PC-3 (cell line): ENCODE measurements at regions not wholly inside any gene's neighbourhood (a gene's known extent, or its start where the extent isn't known, plus 50 kb on each side); places are given as distances from the start of the nearest gene placed in this dataset.

Experiments
- ATAC-seq: fragments of 200-7000 bp; cut with Tn5 transposase; 2 replicates; pipeline ENCODE4 v1.9.1; 2020; ENCODE audit warnings: mild to moderate bottlenecking, moderate library complexity
- BruUV-seq: library from RNA; stranded (reverse); fragments of 400-500 nt; replicated peaks from 2 replicates; lab custom pipeline; 2021; lab: Mats Ljungman, UMichigan
- CTCF ChIA-PET: fragments of 300-600 bp; sonication (Branson Sonifier 250); formaldehyde crosslinking; loops from one replicate; lab custom pipeline; 2022; ENCODE audit warnings: antibody characterized with exemption; lab: Charles Lee
- POLR2A ChIA-PET: fragments of 300-600 bp; sonication (Branson Sonifier 250); formaldehyde crosslinking; loops from one replicate; lab custom pipeline; 2022; ENCODE audit warnings: antibody characterized with exemption; ENCODE audit not compliant: unreplicated experiment; lab: Charles Lee
- DNase-seq: peaks from one replicate; pipeline ENCODE4 v3.0.0-alpha.2; 2015
- H2AFZ ChIP-seq: fragments of 300-600 bp; sonication (generic); 2 replicates; pipeline ENCODE4 v1.6.0; 2016; ENCODE audit warnings: antibody characterized with exemption, low read length
- H3F3A ChIP-seq: fragments of 300-600 bp; sonication (generic); one replicate; pipeline ENCODE4 v1.6.0; 2017; ENCODE audit warnings: antibody characterized with exemption, low read length, control low read depth, mild to moderate bottlenecking; ENCODE audit not compliant: unreplicated experiment
- H3K27ac ChIP-seq: fragments of 300-600 bp; sonication (generic); 2 replicates; pipeline ENCODE4 v1.5.1; 2016; ENCODE audit warnings: mild to moderate bottlenecking, low read length
- H3K27me3 ChIP-seq: fragments of 300-600 bp; sonication (generic); 2 replicates; pipeline ENCODE4 v1.6.1; 2016; ENCODE audit warnings: low read length, mixed read lengths
- H3K36me3 ChIP-seq: fragments of 300-600 bp; sonication (generic); 2 replicates; pipeline ENCODE4 v1.6.1; 2016; ENCODE audit warnings: low read depth, mixed run types, low read length, mixed read lengths
- H3K4me1 ChIP-seq: fragments of 300-600 bp; sonication (generic); 2 replicates; pipeline ENCODE4 v1.5.1; 2016; ENCODE audit warnings: low read length; ENCODE audit not compliant: insufficient read depth
- H3K4me2 ChIP-seq: fragments of 300-600 bp; sonication (generic); 2 replicates; pipeline ENCODE4 v1.6.0; 2016; ENCODE audit warnings: low read length
- H3K4me3 ChIP-seq: fragments of 300-600 bp; sonication (generic); 2 replicates; pipeline ENCODE4 v1.5.1; 2016; ENCODE audit warnings: mild to moderate bottlenecking, low read length, mixed read lengths
- H3K79me2 ChIP-seq: fragments of 300-600 bp; sonication (generic); 2 replicates; pipeline ENCODE4 v1.6.1; 2017; ENCODE audit warnings: low read length, mixed read lengths
- H3K9ac ChIP-seq: fragments of 300-600 bp; sonication (generic); 2 replicates; pipeline ENCODE4 v1.6.0; 2016; ENCODE audit warnings: mild to moderate bottlenecking, low read length
- H3K9me2 ChIP-seq: fragments of 300-600 bp; sonication (generic); replicated peaks from 2 replicates; pipeline ENCODE4 v1.6.1; 2016; ENCODE audit warnings: mixed run types, low read length, mixed read lengths
- H3K9me3 ChIP-seq: fragments of 300-600 bp; sonication (generic); 2 replicates; pipeline ENCODE4 v1.6.1; 2016; ENCODE audit warnings: low read length, mixed read lengths
- H4K20me1 ChIP-seq: fragments of 300-600 bp; sonication (generic); 2 replicates; pipeline ENCODE4 v1.6.1; 2016; ENCODE audit warnings: low read length, mixed read lengths
- EZH2 ChIP-seq: fragments of 300-600 bp; sonication (generic); IDR thresholded peaks from one replicate; pipeline ENCODE4 v1.6.1; 2017; ENCODE audit warnings: antibody characterized with exemption, mild to moderate bottlenecking, low read length; ENCODE audit not compliant: unreplicated experiment
- EZH2phosphoT487 ChIP-seq: fragments of 300-600 bp; sonication (generic); IDR thresholded peaks from 2 replicates; pipeline ENCODE4 v1.6.1; 2018; ENCODE audit warnings: mild to moderate bottlenecking, antibody characterized with exemption, low read length, borderline replicate concordance
- intact Hi-C: fragments of 100-400 bp; cut with micrococcal nuclease; formaldehyde crosslinking; loops from 2 replicates; pipeline ENCODE4 v1.9.0; 2023
- TF ChIP-seq, protein P1 (sequence below): fragments of 300-600 bp; sonication (generic); conservative IDR thresholded peaks from 2 replicates; pipeline ENCODE4 v1.5.1; 2017; ENCODE audit warnings: antibody characterized with exemption, low read depth, mild to moderate bottlenecking, low read length

- no peaks in the 10 kb centered on the region for H3K9me2 ChIP-seq
- CTCF ChIA-PET, result no interaction called here
- ATAC-seq (no peak), DNase-seq (peak; percentile 23)
- no peaks in the 10 kb centered on the region for H3K4me1 ChIP-seq
- H3K4me2 ChIP-seq, result no peak overlapping the region
- H2AFZ ChIP-seq, result peak overlapping the region; percentile 50; the same call in 1 of the 2 replicates
- H4K20me1 ChIP-seq, result no peaks in the 10 kb centered on the region
- no peak overlapping the region for H3K27ac ChIP-seq
- no peaks in the 10 kb centered on the region for H3F3A ChIP-seq
- BruUV-seq, result no TSS peak
- POLR2A ChIA-PET, result no interaction called here
- TF ChIP-seq EZH2 (no peak), EZH2phosphoT487 (no peak)
- TF ChIP-seq, protein P1, sequence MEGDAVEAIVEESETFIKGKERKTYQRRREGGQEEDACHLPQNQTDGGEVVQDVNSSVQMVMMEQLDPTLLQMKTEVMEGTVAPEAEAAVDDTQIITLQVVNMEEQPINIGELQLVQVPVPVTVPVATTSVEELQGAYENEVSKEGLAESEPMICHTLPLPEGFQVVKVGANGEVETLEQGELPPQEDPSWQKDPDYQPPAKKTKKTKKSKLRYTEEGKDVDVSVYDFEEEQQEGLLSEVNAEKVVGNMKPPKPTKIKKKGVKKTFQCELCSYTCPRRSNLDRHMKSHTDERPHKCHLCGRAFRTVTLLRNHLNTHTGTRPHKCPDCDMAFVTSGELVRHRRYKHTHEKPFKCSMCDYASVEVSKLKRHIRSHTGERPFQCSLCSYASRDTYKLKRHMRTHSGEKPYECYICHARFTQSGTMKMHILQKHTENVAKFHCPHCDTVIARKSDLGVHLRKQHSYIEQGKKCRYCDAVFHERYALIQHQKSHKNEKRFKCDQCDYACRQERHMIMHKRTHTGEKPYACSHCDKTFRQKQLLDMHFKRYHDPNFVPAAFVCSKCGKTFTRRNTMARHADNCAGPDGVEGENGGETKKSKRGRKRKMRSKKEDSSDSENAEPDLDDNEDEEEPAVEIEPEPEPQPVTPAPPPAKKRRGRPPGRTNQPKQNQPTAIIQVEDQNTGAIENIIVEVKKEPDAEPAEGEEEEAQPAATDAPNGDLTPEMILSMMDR, result no peak
- no peaks in the 10 kb centered on the region for H3K36me3 ChIP-seq
- no peaks in the 10 kb centered on the region for H3K27me3 ChIP-seq
- no peak overlapping the region for H3K9ac ChIP-seq
- H3K4me3 ChIP-seq, result no peak overlapping the region
- intact Hi-C loops, result no loop called here
- no peaks in the 10 kb centered on the region for H3K79me2 ChIP-seq
- no peaks in the 10 kb centered on the region for H3K9me3 ChIP-seq
Observed at GRCh38 chr7:138238734-138239659, 162.7 kb downstream of the AKR1D1 start.

- intact Hi-C loops, result no loop called here
- Histone ChIP-seq H3F3A (no peaks in the 10 kb centered on the region), H3K4me3 (no peak overlapping the region), H3K9me3 (no peaks in the 10 kb centered on the region), H3K27ac (no peak overlapping the region), H3K9me2 (no peaks in the 10 kb centered on the region), H3K36me3 (no peaks in the 10 kb centered on the region; the same call in 1 of the 2 replicates), H3K79me2 (no peaks in the 10 kb centered on the region), H3K4me2 (peak overlapping the region; percentile 18), H3K4me1 (no peaks in the 10 kb centered on the region), H4K20me1 (no peaks in the 10 kb centered on the region), H3K27me3 (no peaks in the 10 kb centered on the region), H2AFZ (peak overlapping the region; percentile 63), H3K9ac (no peak overlapping the region)
- ChIA-PET POLR2A (no interaction called here), CTCF (no interaction called here)
- TF ChIP-seq EZH2 (no peak), EZH2phosphoT487 (no peak)
- TF ChIP-seq, protein P1, result no peak
- DNase-seq (peak; percentile 35), ATAC-seq (no peak)
- BruUV-seq, result no TSS peak
Observed at GRCh38 chr7:138243430-138243829, 167.2 kb downstream of the AKR1D1 start.

GRCh38 chr7:138243836-138244235 is 167.6 kb downstream of the AKR1D1 start:
- H3K9ac ChIP-seq, result no peak overlapping the region
- no peaks in the 10 kb centered on the region for H3K4me1 ChIP-seq
- no peaks in the 10 kb centered on the region for H4K20me1 ChIP-seq
- no peaks in the 10 kb centered on the region for H3K79me2 ChIP-seq
- ChIA-PET POLR2A (no interaction called here), CTCF (no interaction called here)
- no peak for DNase-seq
- no peak for ATAC-seq
- H3K9me2 ChIP-seq, result no peaks in the 10 kb centered on the region
- no peak overlapping the region for H3K4me3 ChIP-seq
- H3K36me3 ChIP-seq, result no peaks in the 10 kb centered on the region; the same call in 1 of the 2 replicates
- intact Hi-C loops, result no loop called here
- no peak overlapping the region for H3K27ac ChIP-seq
- no TSS peak for BruUV-seq
- H3K27me3 ChIP-seq, result no peaks in the 10 kb centered on the region
- TF ChIP-seq, protein P1, result no peak
- TF ChIP-seq EZH2 (no peak), EZH2phosphoT487 (no peak)
- H3K9me3 ChIP-seq, result no peaks in the 10 kb centered on the region
- H3F3A ChIP-seq, result no peaks in the 10 kb centered on the region
- peak overlapping the region; percentile 63 for H2AFZ ChIP-seq
- peak overlapping the region; percentile 18 for H3K4me2 ChIP-seq
